GM21619 (cell line): ENCODE measurements at regions not wholly inside any gene's neighbourhood (a gene's known extent, or its start where the extent isn't known, plus 50 kb on each side); places are given as distances from the start of the nearest gene placed in this dataset.
"Not testable (repeated sequence)": the region's sequence is repeated elsewhere in the genome, so short reads cannot be mapped to it uniquely, and the experiment has no call there.

Experiments used
- ATAC-seq: cut with Tn5 transposase; IDR thresholded peaks from one replicate; pipeline ENCODE4 v1.9.1; 2021; ENCODE audit not compliant: unreplicated experiment

- no peak for ATAC-seq
These were observed 127.0 kb upstream of the CHST9 start for GRCh38 chr18:27312153-27312552.

DNA sequence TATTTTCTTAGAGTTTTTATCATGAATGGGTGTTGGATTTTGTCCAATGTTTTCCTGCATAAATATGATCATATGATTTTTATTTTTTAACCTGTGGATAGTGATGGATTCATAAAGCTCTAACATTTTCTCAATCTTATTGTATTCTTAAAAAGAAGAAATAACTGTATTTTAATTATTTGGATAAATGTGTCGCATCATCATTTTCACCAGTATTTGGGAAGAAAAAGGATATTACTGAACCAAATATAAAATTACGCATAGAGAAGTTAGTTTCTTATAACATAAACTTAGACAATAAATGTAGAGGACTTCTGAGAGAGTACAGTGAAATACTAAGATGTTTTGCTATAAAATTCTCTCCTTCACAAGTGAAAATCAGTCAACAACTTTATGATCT, 126.0 kb upstream of the CHST9 start:
- no peak for ATAC-seq

DNA sequence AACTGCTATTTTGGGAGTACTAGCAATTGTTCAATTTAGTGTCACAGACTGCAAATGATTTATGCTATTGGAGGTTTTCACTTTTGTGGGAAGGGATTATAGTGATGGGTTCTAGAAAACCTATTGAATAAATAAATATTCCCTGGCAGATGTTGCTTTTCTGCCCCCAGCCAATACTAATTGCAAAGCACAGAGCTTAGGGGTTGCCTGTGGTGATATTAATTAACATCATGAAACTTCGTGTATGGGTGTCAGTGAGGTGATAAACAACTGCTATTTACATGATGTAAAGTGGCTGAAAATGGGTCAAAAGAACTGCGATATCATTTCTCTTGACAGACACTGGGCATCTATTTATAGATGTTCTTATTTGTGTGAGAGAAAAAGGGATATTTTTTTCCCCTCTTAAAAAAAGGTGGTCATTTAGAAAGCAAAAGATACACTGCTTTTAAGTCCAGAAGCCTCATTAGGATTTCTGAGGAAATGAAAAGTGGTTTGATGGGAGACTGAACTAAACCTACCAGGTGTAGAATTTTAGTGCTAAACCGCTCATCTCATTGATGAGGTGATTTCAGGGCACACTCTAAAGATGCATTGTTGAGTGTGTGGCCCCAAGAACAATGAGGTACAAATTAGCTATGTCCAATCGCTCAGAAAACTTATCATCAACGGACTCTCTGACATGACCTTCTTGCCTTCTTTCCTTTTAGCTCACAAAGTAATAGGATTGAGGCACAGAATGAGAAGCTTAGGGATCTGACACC, 116.7 kb upstream of the CHST9 start:
- no peak for ATAC-seq

DNA sequence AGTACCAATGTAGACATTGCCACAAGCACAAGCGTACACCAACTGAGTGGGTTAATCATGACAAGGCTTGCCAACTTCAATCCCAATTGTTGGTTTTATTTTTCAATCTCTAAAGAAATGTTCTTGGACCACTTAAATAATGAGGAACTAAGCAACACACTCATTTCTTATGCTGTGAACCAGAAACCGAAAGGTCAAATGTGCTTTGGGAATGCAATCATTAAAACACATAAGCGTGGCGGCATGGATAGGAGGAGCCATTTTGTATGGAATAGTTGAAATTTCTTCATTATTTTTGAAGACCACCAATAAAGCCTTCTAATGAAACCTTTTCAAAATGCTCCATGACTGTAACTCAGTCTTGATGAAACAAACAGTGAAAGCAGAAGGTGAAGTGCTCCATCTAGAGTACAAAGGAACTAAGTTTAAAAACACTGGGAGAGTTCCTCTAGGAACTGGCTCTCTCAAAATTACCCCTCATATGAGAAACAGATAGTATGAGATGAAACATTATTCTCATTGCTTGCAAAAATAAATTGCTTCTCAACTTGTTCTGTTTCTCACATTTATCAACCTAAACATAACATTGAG, 113.2 kb upstream of the CHST9 start:
- ATAC-seq: no peak

GRCh38 chr18:27285973-27286562, 101.0 kb upstream of the CHST9 start:
- ATAC-seq: not testable (repeated sequence)

DNA sequence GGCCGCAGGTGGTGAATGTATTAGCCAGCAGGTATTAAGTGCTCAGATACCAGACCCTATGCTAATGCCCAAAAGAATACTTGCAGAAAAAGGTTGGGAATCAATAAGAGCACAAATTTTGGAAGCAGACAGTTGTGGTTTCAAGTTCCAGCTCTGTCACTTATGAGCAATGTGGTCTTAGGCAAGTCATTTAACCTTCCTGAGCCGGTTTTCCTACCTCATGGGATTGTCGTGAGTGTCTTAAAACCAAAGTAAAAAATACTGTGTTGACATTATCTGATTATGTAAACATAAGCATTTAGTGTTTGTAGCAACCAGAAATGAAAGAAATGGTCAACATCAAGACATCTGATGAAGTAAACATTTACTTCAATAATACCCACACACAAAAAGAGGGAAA, 93.0 kb upstream of the CHST9 start:
- no peak for ATAC-seq

- ATAC-seq: no peak
These were observed 92.4 kb upstream of the CHST9 start for GRCh38 chr18:27277554-27277953.

GRCh38 chr18:27276886-27277285, 91.8 kb upstream of the CHST9 start:
- ATAC-seq: no peak

DNA sequence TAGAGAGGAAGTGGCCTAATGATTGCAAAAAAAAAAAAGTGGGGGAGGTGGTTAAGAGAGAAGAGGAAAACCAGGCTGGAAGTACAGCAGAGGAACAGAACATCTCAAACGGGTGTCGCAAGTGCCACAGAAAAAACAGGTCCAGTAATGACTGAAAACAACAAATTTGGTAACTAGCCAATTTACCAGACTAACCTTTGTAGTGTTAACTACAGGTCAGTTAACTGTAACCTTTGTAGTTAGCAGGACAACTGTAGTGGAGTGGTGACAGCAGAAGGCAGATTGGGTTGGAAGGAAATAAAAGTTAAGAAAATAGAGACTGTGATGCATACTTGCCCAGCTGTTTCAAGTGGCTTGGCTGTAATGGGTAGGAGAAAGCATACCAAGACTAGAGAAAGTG, 91.4 kb upstream of the CHST9 start:
- ATAC-seq: no peak

DNA sequence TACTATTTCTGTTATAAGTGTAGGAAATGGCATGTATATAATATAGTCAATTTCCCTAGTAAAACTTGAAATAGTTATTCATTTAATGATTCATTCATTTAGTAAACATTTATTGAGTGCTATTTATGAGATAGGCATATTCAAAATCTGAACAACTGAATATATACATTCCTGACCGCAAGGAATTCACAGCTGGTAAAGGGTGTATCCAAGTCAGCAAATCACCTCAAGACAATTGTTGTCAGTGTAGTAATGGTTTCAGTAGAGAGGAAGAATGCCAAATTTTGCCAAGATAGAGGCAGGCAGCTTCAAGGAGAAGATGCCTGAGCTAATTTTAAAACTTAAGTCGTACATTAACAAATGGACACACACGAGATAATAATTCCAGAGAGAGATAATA, 89.8 kb upstream of the CHST9 start:
- no peak for ATAC-seq

- ATAC-seq: no peak
These were observed 85.4 kb upstream of the CHST9 start for GRCh38 chr18:27270508-27270907.

GRCh38 chr18:27263369-27263768, 78.3 kb upstream of the CHST9 start:
- ATAC-seq: no peak

GRCh38 chr18:27261769-27262549, 76.9 kb upstream of the CHST9 start:
- ATAC-seq: no peak

DNA sequence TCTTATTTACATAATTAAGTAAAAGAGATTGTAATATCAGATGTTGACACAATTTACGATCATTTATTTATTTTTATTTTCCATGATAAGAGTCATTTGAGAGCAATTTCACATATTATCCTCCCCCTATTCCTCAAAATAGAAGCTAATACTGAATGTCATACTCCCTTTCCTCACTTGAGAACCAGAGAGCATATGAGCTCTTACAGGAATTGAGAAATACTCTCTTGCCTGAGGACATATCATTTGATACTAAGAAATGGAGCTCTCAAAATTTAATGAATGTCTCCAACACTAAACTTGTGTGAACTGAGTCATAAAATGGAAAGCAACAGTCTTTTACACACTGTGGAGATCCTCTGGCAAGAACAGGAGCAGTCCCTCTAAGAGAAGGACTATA, 68.5 kb upstream of the CHST9 start:
- ATAC-seq: no peak

- ATAC-seq: no peak
These were observed 65.4 kb upstream of the CHST9 start for GRCh38 chr18:27250471-27250870.

DNA sequence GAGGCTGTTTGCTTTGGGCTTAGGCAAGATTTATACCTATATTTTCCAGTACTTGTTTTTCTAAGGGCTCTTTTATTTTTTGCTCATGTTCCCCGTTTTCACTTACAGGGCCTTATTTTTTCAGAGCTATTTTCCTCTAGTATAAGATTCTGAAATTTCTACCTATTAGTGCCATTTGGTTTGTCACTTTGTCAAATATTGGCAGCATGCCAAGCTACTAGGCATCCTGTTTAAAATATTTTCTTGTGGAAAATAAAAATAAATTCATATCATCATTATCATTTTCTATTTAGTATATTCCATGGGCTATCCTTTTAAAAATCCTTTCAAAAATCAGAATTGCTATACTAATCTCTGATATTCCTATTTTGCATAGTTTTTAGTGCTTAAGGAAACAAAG, 64.8 kb upstream of the CHST9 start:
- no peak for ATAC-seq

DNA sequence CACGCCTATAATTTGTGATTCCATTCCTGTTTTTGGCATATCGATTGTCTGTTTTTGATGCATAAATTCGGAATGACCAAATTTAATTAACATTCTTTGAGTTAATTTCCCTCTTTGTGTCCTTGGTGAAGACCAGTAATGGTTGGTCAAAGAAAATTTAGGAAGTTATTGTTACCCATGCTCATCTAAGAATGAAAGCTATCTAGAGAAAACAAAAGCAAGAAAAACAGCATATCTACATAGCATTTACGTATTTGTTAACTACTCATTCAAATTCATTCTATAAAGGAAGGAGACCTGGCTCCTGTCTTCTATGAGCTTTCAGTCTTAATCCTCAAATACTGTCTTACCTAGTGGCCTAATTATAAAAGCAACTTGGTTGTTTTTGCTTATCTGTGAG, 59.2 kb upstream of the CHST9 start:
- no peak for ATAC-seq

- no peak for ATAC-seq
These were observed 57.4 kb upstream of the CHST9 start for GRCh38 chr18:27242392-27243047.

- ATAC-seq: no peak
These were observed 55.3 kb upstream of the CHST9 start for GRCh38 chr18:27240383-27240782.

DNA sequence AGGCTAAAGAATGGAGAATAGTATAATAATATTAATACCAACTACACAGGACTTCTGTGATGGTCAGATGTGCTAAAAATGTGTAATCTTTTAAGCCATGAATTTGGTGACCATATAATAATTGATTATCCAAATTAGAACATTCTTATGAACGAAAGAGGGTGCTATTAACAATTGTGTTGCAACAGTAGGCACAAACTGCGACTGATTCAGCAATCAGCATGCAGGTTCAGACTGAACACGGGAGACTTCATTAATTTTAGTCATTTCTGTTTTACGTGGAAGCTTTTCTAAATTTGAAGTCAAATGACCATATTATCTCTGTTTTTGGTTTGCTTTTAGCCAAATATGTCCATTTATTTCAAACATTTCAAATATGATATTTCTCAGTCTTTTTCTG, 54.6 kb upstream of the CHST9 start:
- no peak for ATAC-seq

- ATAC-seq: no peak
These were observed 50.2 kb upstream of the CHST9 start for GRCh38 chr18:27235218-27235870.
